Activated CD4-positive, alpha-beta T cell treated with anti-CD3 and anti-CD28 coated beads, Interleukin-2, amount 50 U/mL, for 48 hours (primary cell): ENCODE measurements at regions not wholly inside any gene's neighbourhood (a gene's known extent, or its start where the extent isn't known, plus 50 kb on each side); places are given as distances from the start of the nearest gene placed in this dataset.
"Not testable (repeated sequence)": the region's sequence is repeated elsewhere in the genome, so short reads cannot be mapped to it uniquely, and the experiment has no call there.

Experiments
- DNase-seq, 2 experiments: peaks; one replicate each; pipeline ENCODE4 v3.0.0-alpha.2; 2020

DNA sequence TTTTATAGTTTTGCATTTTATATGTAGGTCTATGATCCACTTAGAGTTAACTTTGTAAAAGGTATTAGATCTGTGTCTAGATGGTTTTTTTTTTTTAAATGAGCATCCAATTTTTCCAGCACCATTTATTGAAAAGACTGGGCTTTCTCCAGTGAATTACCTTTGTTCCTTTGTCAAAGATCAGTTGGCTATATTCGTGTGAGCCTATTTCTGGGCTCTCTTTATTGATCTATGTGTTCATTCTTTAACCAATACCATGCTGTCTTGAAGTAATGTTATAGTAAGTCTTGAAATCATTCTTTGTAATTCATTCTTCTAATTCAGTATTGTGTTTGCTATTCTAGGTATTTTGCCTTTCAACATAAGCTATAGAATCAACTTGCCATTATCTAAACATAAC, 165.4 kb upstream of the ARPP21 start:
- no peak for DNase-seq

DNA sequence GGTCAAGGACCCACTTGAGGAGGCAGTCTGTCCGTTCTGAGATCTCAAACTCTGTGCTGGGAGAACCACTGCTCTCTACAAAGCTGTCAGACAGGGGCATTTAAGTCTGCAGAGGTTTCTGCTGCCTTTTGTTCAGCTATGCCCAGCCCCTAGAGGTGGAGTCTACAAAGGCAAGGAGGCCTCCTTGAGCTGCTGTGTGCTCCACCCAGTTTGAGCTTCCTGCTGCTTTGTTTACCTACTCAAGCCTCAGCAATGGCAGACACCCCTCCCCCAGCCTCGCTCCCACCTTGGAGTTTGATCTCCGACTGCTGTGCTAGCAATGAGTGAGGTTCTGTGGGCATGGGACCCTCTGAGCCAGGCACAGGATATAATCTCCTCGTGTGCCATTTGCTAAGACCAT, 156.8 kb upstream of the ARPP21 start:
- not testable (repeated sequence) for DNase-seq

DNA sequence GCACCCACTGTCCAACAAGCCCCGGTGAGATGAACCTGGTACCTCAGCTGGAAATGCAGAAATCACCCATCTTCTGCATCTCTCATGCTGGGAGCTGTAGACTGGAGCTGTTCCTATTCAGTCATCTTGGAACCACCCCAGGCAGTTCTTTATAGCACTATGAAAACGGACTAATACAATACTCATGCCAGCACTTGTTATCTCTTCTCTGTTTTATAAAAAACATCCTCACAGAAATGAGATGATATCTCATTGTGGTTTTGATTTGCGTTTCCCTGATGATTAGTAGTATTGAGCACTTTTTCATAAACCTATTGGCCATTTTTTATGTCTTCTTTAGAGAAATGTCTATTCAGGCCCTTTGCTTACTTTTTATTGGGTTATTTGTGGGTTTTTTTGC, 156.2 kb upstream of the ARPP21 start:
- DNase-seq: no peak

GRCh38 chr3:35484929-35485530, 154.3 kb upstream of the ARPP21 start:
- no peak for DNase-seq

- no peak for DNase-seq
Measured at GRCh38 chr3:35486295-35486694, 153.0 kb upstream of the ARPP21 start.

- DNase-seq: no peak
Measured at GRCh38 chr3:35487376-35487775, 151.9 kb upstream of the ARPP21 start.

- no peak for DNase-seq
Measured at GRCh38 chr3:35488526-35488925, 150.8 kb upstream of the ARPP21 start.

- no peak for DNase-seq
Measured at GRCh38 chr3:35492841-35493240, 146.5 kb upstream of the ARPP21 start.

- DNase-seq: no peak
Measured at GRCh38 chr3:35498506-35499210, 140.7 kb upstream of the ARPP21 start.

GRCh38 chr3:35500641-35501350, 138.5 kb upstream of the ARPP21 start:
- no peak for DNase-seq

- DNase-seq: no peak
Measured at GRCh38 chr3:35502699-35503098, 136.6 kb upstream of the ARPP21 start.

GRCh38 chr3:35505181-35505580, 134.1 kb upstream of the ARPP21 start:
- DNase-seq: no peak

- DNase-seq: no peak
Measured at GRCh38 chr3:35505772-35506171, 133.6 kb upstream of the ARPP21 start.

DNA sequence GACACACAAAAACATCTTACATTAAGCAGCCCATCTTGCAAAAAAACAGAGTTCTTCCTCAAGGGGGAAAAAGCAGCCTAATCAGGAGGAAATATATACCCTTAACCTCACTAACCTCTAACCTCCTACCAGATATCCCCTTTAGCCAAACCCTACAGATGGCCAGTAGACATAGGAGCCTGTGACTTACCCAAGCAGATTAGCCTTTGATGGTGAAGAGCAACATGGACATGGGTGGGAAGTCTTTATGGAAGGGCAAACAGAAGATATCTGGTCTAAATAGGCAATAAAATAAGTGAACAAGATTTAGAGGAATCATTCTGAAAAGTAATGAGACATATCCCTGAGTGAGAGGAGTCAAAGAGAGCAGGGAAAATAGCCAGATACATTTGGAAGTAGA, 119.4 kb upstream of the ARPP21 start:
- DNase-seq: no peak

GRCh38 chr3:35521196-35521595, 118.1 kb upstream of the ARPP21 start:
- DNase-seq: no peak

DNA sequence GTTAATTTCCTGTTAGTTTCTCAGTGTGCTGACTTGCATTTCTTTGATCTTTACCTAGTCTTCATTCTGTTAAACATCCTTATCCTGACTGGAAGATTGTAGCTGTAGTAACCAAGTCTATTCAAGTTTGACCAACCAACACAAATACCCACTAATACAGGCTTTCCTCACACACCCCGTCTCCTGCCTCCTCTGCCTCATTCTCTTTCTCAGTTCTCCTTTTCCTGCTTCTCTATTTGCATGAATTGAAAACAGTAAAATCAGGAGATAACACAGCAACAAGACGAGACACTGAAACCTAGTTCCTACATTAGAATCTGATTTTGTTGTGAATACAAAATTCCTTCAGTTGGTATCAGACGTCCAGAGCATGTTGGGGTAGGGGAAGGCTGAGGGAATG, 116.9 kb upstream of the ARPP21 start:
- no peak for DNase-seq

- DNase-seq: no peak
Measured at GRCh38 chr3:35523074-35523473, 116.3 kb upstream of the ARPP21 start.

DNA sequence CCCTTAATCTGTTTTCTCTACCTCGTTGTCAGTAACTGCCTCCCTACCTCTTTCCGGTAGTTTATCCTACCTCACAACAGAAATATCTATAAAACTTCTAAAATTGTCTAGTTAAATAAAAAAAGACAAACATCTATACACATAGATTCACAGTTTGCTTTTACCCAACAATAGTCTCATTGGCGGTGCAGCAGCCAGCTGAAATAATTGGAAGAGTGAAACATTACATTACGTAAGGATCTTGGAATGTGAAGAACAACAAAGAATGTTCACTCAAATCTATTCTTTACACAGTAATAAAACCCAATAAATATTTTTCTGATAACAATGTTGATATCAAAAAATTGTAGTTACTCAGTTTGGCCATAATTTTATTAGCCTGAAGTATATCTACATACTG, 115.5 kb upstream of the ARPP21 start:
- DNase-seq: no peak

DNA sequence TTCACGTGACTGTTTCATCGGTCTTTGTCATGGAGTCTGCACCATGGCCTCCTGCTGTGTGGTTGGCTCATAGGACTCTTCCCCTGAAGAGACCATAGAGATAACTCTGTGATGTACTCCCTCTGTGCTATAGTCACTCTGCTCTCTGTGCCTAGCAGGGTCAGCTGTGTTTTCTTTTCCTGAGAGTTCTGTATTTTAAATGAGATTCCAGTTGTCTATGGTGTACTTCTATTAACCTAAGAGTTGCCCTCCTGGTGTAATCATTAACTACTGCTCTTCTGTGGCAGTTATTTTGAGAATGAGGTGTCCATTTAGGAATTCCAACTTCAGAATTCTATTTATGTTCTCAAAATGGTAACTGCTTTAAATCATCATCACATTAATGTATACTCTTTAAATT, 114.5 kb upstream of the ARPP21 start:
- DNase-seq: no peak

GRCh38 chr3:35528728-35529127, 110.6 kb upstream of the ARPP21 start:
- DNase-seq: no peak

GRCh38 chr3:35529337-35529736, 110.0 kb upstream of the ARPP21 start:
- DNase-seq: no peak

DNA sequence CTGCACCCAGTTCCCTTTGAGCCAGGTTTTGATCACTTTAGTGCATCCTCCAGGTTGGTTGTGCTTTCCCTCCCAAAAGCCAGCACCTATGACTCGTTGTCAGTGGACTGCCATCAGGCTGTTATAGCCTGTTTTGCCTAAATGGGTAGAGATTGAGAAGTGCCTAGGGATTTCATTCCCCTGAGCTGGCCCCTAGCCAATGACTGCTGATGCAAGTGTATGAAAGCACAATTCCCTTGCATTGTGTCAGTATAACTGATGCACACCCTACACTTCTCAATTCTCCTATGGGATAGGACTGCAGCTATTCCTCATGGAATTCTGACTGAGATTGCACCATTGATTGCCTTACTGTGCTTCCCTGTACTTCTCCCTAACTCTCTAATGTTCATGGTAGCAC, 102.1 kb upstream of the ARPP21 start:
- DNase-seq: no peak

- DNase-seq: no peak
Measured at GRCh38 chr3:35544976-35545375, 94.3 kb upstream of the ARPP21 start.

DNA sequence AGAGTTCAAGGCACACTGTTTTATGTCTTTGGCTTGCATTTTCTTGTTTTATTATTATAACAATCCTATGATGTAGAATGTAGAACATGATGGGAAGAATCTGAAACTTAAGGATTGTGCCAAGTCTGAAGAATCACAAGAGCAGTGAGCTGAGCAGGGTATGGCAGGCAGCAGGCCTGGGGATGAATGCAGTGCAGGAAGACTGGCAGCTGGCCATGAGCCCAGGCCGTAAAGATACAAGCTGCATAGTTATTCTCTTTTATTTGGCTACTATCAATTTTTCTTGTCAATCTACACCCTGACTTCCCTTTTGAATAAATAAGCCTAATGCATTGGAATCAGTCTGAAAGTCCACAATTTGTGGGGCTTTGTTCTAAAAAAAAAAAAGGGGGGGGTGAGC, 89.6 kb upstream of the ARPP21 start:
- DNase-seq: no peak
